ENCODE measurements at regions not wholly inside any gene's neighbourhood (a gene's known extent, or its start where the extent isn't known, plus 50 kb on each side); places are given as distances from the start of the nearest gene placed in this dataset.
"Not testable (repeated sequence)": the region's sequence is repeated elsewhere in the genome, so short reads cannot be mapped to it uniquely, and the experiment has no call there.

GRCh38 chr6:86087954-86088353 lies 445.3 kb upstream of the SYNCRIP start:
- Mint-ChIP-seq H3K4me3 (ENCODE audit: unreplicated experiment) (no peak overlapping the region), H3K9me3 (ENCODE audit: unreplicated experiment) (peaks cover 24% of the 10 kb centered on the region), H3K36me3 (ENCODE audit: unreplicated experiment) (no peaks in the 10 kb centered on the region), H3K27ac (ENCODE audit: unreplicated experiment) (no peak overlapping the region), H3K27me3 (ENCODE audit: unreplicated experiment) (no peaks in the 10 kb centered on the region), H3K4me1 (ENCODE audit: unreplicated experiment) (no peaks in the 10 kb centered on the region)
- no peak for TF ChIP-seq CTCF (IDR thresholded peaks at IDR 0.05)
- DNase-seq (ENCODE audit: extremely low spot score, unreplicated experiment): no peak

GRCh38 chr6:86079938-86080337 lies 437.3 kb upstream of the SYNCRIP start:
- Mint-ChIP-seq H3K4me1 (ENCODE audit: unreplicated experiment) (no peaks in the 10 kb centered on the region), H3K4me3 (ENCODE audit: unreplicated experiment) (no peak overlapping the region), H3K9me3 (ENCODE audit: unreplicated experiment) (peaks cover under 1% of the 10 kb centered on the region), H3K27ac (ENCODE audit: unreplicated experiment) (no peak overlapping the region), H3K36me3 (ENCODE audit: unreplicated experiment) (no peaks in the 10 kb centered on the region), H3K27me3 (ENCODE audit: unreplicated experiment) (no peaks in the 10 kb centered on the region)
- no peak for DNase-seq (ENCODE audit: extremely low spot score, unreplicated experiment)
- no peak for TF ChIP-seq CTCF (IDR thresholded peaks at IDR 0.05)

GRCh38 chr6:86070151-86070550 lies 427.5 kb upstream of the SYNCRIP start:
- no peak for DNase-seq (ENCODE audit: extremely low spot score, unreplicated experiment)
- Mint-ChIP-seq H3K36me3 (ENCODE audit: unreplicated experiment) (no peaks in the 10 kb centered on the region), H3K4me3 (ENCODE audit: unreplicated experiment) (no peak overlapping the region), H3K27me3 (ENCODE audit: unreplicated experiment) (no peaks in the 10 kb centered on the region), H3K9me3 (ENCODE audit: unreplicated experiment) (no peaks in the 10 kb centered on the region), H3K27ac (ENCODE audit: unreplicated experiment) (no peak overlapping the region), H3K4me1 (ENCODE audit: unreplicated experiment) (no peaks in the 10 kb centered on the region)
- no peak for TF ChIP-seq CTCF (IDR thresholded peaks at IDR 0.05)

- not testable (repeated sequence) for H3K27me3 Mint-ChIP-seq (ENCODE audit: unreplicated experiment); H3K4me1 Mint-ChIP-seq (ENCODE audit: unreplicated experiment); H3K4me3 Mint-ChIP-seq (ENCODE audit: unreplicated experiment); H3K27ac Mint-ChIP-seq (ENCODE audit: unreplicated experiment); H3K9me3 Mint-ChIP-seq (ENCODE audit: unreplicated experiment); DNase-seq (ENCODE audit: extremely low spot score, unreplicated experiment); H3K36me3 Mint-ChIP-seq (ENCODE audit: unreplicated experiment)
These were observed 422.3 kb upstream of the SYNCRIP start for GRCh38 chr6:86065002-86065401.

GRCh38 chr6:86057293-86057980 lies 414.8 kb upstream of the SYNCRIP start:
- H3K27me3 Mint-ChIP-seq (ENCODE audit: unreplicated experiment); H3K4me3 Mint-ChIP-seq (ENCODE audit: unreplicated experiment); H3K36me3 Mint-ChIP-seq (ENCODE audit: unreplicated experiment); H3K27ac Mint-ChIP-seq (ENCODE audit: unreplicated experiment); H3K9me3 Mint-ChIP-seq (ENCODE audit: unreplicated experiment); DNase-seq (ENCODE audit: extremely low spot score, unreplicated experiment); H3K4me1 Mint-ChIP-seq (ENCODE audit: unreplicated experiment): not testable (repeated sequence)

GRCh38 chr6:86045038-86045437 lies 402.4 kb upstream of the SYNCRIP start:
- H3K27me3 Mint-ChIP-seq (ENCODE audit: unreplicated experiment): peaks cover 2% of the 10 kb centered on the region
- no peak for DNase-seq (ENCODE audit: extremely low spot score, unreplicated experiment)
- H3K9me3 Mint-ChIP-seq (ENCODE audit: unreplicated experiment): peaks cover 12% of the 10 kb centered on the region
- H3K4me3 Mint-ChIP-seq (ENCODE audit: unreplicated experiment): no peak overlapping the region
- no peaks in the 10 kb centered on the region for H3K4me1 Mint-ChIP-seq (ENCODE audit: unreplicated experiment)
- H3K36me3 Mint-ChIP-seq (ENCODE audit: unreplicated experiment): no peaks in the 10 kb centered on the region
- no peak for TF ChIP-seq CTCF (IDR thresholded peaks at IDR 0.05)
- no peak overlapping the region for H3K27ac Mint-ChIP-seq (ENCODE audit: unreplicated experiment)
